DMS153 treated with DMSO at 0.1 percent for 48 hours (cell line): ENCODE measurements at regions not wholly inside any gene's neighbourhood (a gene's known extent, or its start where the extent isn't known, plus 50 kb on each side); places are given as distances from the start of the nearest gene placed in this dataset.

Source experiments
- DNase-seq: peaks from one replicate; lab custom pipeline; 2025; ENCODE audit not compliant: unreplicated experiment; lab: John Stamatoyannopoulos, UW

DNA sequence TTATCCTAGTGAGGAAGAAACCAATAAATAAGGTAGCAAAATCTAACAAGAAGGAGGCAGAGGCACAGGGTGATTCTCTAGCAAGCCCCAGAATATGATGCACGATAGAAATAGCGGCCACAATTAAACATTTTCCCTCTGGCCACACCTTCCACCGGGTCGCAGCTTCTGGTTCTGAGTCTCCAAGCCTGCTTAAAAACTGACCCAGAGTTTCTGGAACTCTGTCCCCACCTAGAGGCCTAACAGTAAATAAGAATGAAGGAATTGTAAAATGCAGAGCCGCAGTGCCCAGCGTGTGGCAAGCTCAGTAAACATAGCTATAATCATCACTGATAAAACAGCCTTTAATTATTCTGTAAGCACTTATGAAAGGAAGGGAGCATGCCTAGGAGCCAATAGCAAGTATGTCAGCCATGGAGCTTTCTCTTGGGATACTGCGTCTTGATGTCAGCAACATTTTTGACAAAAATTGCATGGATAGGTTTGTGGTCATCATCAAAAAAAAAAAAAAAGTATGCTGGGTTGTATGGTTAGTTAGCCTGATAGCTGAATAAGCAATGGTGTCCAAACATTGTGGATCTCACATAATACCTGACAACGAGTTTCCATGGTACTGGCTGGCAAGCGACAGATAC is 465.5 kb downstream of the DNAH5 start:
- DNase-seq: peak; percentile 56

DNA sequence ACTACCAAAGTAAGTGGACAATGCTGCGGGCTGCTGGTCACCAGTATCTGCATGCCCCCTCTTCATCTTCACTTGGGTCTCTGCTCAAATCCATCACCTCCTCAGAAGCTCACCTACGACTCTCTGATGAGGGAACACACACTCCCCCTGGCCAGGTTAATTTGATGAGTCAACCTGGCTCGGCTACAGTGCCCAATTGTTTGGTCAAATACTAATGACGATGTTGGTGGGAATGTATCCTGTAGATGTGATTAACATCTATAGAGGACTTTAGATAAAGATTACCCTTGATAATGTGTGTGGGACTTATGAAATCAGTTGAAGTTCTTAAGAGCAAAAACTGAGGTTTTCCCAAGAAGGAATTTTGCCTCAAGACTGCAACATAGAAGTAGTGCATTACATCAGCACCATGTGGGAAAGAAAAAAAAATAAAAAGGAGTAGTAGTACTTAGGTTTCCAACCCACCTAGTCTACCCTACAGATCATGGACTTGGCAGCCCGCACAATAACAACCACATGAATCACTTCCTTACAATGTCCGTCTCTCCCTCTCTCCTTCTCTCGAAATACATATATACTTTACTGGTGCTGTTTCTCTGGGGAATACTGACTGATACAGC is 467.3 kb downstream of the DNAH5 start:
- no peak for DNase-seq

DNA sequence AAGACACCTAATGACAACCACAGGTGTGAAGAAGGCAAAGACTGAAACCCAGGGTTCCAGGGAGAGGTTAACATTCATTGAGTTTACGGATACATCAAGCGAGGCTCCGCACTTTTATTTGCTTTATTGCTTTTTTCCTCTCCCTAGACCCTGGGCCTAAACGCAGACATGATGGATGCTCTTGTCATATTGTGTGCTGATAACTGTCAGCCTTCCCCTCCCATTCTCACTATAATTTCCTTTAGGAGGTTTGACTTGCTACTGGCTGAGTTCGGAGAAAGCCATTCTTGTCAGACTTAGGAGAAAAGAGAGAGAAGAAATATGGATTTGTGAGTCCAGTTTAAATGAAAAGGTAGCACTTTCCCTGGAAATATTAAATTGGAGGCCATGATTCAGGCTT is 471.6 kb downstream of the DNAH5 start:
- DNase-seq: no peak

DNA sequence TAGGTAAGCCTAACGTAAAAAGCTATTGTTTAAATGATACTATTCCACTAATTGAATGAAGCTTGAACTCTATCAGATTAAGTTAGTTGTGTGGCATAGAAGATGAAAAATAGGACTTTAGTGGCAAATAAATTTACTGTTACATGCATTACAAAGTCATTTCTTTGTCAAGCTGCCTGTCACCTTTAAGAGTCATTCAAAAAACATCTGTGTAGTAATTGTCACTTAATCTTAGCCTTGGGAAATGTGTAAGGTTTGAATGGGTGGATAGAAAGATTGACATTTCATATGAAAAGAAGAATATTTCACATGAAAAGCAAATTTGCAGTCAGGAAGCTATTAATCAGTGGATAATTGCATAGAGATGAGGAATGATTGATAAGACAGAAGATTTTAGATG is 473.5 kb downstream of the DNAH5 start:
- DNase-seq: no peak

DNA sequence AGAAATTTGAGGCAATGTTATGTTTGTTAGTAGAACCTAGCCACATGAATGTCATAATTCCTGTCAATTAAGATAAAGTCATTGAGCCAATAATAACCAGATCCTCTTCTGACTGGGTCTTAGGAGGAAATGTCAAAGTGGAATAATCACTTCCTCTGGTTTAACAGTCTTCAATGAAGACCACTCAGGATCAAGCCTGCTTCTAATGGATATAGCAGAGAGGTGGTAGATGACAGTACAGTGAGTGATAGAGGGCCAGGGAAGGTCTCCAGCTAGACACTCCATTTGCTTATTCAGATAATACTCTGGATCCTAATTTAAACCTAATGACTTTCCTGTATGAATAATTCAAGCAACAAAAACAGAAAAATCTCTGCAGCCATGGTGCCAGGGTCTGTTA is 474.2 kb downstream of the DNAH5 start:
- no peak for DNase-seq

DNA sequence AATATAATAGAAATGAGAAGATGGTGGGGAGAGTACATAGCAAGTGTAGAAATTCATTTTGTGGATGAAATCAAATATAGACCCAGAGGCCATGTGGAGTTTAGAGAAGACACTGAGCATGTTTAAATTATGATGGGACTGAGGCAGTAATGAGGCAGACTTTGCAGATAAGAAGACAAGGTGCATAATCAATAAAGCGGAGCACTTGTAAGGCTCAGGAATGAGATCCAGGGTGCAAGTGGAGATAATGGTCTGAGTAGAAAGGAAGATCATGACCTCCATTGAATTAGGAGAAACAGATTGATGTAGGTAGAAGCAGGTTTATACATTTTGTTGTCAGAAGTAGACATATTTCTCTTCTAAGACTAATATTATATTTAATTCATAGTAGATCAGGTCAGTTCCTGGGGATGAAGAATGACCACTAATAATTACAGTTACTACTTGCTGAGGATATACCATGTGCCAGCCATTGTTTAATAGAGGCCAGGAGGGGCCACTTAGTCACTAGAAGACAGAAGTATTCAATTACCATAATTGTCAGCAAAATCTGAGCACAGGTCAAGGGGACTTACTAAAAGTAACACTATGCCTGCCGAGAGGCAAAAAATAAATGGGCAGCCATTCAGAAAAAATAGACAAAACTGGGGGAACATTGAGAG is 479.8 kb downstream of the DNAH5 start:
- no peak for DNase-seq

DNA sequence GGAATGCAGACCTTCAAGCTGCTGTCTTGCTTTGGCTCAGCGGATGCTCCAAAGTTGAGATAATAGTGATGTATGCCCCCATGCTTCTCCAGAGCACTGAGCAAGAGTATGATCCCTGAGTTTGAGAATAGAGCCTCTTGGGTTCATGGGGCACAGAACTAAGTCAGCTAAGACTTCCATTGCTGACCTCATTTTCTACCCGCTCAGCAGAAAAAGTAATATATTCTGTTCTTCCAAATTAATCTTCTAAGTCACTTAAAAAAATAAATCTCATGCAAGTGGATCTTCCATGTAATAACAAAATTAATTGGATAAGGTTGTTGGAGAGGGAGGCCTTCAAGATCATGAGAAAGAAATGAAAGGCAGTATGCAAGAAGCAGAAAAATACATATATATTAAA is 483.9 kb downstream of the DNAH5 start:
- DNase-seq: no peak

DNA sequence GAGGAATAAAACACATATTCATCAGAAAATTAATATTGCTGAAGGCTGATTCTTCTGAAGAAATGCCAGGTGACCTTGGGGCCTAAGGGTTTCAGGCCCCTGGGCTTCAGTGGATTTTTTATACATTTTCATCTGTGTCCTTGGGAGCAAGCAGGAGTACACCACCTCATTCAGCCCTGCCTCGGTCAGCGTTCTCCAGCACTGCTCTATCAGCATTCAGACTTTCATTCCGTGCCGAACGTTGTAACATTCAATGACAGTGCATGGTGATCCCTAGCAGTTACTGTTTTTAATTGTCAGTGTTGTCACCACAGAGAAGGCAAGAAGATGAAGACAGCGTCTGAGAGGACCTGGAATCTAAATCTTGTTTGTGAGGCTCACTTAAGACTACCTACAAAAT is 490.4 kb downstream of the DNAH5 start:
- no peak for DNase-seq

DNA sequence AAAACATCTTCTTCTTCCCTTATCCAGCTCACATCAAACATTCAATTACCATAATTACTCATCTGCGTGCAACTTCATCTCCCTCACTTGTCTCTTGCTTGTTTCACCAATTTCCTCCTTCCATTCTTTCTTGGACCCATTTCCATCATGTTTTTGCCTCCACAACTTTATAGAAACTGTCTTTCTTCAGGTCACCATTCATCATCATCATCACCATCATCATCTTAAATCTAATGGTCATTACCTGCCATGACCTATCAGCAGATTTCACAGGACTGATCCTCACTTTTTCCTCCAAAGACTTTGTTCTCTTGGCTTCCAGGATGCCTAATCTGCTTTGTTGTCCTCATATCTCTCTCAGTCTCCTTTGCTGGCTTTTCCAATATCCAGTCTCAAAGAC is 495.6 kb downstream of the DNAH5 start:
- no peak for DNase-seq

DNA sequence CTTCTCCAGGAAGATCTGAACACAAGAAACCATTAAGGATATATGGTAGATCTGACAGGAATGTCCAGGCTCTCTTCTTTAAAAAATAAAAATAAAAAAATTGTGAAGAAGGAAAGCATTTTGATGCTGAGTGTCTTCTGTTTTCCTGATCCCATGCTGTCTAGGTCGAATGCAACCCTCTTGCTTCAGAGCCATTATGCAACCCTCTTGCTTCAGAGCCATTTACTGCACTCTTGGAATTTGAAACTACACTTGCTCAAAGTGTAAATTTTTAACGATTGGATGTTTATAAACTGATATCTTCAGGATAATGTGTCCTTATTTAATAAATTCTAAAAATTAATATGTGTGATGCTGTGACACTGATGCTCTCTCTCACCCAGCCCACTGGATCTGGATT is 505.1 kb downstream of the DNAH5 start:
- DNase-seq: no peak

DNA sequence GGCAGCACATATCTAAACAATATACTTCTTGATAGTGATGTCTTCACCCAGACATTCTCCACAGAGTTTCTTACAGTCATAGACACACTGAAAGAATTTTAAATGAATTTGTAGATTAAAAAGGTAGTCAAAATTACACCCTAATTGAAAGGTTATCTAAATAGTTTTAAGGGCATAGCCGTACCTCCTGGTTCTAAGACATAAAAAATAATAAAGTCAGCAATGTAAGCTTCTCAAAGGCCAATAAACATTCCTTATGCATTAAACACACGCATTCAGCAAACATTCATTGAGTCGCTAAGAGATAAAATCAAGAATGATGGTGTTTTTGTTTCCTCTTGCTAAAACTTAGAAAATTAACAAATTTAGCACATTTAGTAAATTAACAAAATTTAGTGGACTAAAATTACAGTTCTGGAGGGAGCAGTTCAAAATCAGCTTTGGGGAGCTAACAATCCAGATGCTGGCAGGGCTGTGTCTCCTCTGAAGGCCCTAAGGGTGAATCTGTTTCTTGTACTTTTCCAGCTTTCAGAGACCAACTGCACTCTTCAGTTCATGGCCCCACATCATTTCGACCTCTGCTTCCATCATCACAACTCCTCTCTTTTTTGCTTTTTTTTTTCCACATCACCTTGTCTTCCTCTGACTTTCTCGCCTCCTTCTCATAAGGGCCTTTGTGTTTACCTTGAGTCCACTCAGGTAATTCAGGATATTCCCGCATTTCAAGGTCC is 516.5 kb downstream of the DNAH5 start:
- no peak for DNase-seq

DNA sequence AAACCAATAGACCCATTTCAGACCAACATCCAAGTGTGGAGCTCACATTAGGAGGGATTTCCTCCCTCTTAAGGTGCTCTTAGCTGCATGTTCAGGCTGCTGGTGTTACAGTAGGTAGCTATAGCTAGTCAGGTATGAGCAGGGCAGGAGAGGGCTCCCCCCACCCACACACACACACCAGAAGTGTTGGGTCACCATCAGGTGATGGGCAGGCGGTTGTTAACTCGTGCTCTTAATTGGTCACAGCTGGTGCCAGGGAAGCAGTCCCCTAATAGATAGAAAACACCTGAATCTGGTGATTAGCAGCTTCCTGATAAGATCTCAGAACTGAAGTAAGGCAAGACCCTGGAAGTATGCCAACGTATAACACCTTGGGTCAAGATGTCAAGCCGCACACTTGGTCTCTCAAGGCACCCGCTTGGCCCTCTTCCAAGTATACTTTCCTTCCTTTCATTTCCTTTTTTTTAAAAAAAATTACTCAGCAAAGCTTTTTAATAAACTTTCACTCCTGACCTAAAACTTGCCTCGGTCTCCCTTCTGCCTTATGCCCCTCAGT is 532.4 kb downstream of the DNAH5 start:
- DNase-seq: no peak

DNA sequence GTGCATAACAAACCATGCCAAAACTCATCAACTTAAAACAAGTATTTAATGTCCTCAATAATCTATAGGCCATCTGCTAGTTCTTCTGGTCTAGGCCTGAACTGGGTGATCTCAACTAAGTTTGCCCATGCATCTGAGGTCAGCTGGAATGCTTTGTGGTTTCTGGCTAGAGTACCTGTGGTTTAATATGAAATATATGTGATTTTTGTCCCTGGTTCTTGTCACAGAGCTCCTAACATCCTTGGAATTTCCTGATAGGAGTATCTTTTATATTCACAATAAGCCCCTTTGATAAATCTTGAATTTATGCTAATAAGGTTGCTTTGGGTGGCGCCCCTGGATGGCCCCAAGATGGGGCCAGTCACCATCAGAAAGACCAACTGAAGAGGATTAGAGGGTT is 535.9 kb downstream of the DNAH5 start:
- no peak for DNase-seq

DNA sequence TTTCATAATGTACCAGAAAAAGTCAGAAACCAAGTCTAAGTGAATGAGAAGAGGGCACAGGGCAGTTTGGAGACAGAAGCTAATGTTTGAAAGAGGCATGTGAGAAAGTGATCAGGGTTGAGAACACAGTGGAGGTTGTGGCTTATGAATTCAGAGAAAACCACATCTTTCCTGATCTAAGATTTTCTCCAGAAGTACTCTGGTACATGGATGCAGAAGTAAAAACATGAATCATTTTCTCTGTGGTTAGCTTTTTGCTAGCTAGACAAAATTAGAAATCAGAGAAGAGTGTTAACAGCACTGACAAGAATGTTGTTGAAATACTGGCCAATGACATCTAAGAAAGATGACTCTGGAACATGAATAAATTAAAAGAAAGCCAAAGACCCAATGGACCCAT is 541.1 kb downstream of the DNAH5 start:
- DNase-seq: no peak

DNA sequence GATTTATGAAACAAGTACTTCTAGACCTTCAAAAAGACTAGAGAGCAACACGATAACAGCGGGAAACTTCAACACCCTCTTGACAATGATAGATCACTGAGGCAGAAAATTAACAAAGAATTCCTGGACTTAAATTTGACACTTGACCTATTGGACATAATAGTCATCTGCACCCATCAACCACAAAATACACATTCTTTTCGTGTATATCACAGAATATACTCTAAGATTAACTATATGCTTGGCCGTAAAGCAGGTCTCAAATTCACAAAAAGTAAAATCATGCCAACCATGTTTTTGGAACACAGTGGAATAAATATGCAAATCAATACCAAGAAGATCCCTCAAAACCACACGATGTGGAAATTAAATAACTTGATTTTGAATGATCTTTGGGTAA is 559.4 kb downstream of the DNAH5 start:
- no peak for DNase-seq

DNA sequence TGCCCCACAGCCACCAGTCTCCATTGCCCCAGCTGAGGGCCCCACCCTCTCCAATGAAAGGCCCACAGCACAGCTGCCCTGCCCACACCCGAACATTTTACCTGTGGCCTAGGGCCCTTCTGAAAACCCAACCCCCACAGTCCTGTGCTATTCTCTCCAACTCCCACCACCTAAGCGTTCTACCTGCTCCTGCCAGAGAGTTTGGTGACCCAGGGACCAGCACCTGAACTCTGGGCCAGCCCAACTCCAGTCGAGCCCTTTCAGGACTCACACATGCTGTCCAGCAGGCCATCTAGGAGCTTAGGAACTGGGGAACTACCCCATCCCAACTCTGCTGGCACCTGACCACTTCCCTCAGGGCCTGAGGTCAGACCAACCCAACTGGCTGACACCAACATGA is 562.3 kb downstream of the DNAH5 start:
- DNase-seq: no peak

DNA sequence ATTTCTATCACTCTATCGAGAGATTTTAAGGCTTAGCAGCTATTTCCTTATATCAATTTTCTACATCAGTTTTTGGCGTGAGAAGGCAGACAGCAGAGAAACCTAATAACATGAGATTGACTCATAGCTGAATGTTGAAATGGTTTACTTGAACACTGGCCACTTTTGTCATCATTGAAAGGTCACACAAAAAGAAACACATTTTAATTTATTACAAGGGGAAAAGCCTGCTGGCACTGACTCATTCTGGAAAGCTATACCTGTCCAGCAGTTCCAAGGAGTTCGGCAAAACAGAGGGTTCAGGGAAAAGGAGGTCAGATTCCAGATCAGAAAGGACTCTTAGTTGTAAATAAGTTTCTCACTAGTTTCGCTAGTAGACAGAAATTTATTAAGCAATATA is 566.4 kb downstream of the DNAH5 start:
- DNase-seq: no peak

DNA sequence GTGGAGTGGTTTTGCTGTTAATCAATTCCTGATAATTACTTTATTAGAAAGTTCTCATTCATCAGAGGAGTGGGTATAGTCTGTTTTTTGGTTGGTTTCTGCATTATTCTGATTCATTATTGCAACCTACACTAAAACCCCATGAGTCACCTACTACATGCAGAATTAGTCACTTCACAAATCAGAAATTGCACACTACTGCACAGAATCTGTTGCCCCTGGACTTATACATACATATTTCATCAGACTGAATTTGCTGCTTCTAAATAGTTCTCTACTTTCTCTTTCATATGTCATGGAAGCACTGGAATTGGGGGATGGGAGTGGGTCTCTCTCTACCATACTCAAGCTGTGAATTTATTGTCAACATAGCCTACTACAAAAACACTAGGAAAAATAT is 585.1 kb downstream of the DNAH5 start:
- no peak for DNase-seq

DNA sequence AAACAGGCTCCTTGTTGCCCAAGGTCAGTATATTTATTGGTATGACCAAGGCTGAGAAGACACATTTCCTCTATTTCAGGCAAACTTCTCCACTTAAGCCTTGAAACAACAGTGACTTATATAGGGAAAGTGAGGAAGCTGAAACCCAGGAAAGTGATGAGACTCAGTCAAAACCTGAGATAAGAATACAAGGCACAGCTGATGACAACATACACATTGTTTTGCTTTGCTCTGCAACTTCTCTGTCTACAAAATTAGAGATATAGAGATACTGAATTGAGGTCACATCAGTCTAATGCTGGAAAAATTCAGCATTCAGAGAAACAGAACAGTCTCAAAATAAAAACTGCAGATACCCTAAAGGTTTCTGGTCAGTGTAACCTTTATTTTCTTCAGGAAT is 586.1 kb downstream of the DNAH5 start:
- no peak for DNase-seq

DNA sequence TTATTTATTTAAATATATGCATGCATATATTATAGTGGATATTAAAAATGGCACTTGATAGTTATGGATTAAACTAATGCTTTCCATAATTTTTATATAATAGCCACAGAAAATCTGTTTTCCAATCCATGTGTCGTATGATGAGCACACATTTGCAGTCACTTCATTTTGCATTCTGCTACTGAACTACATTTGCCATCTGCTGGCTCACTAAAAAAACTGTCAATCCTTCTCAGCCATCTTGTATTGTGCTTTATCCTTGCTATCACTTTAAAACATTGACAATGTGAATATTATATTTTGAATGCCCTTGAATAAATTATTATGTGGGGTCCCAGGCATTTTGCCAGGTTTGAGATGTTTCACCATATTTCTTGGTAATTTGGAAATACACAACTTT is 586.6 kb downstream of the DNAH5 start:
- no peak for DNase-seq

DNA sequence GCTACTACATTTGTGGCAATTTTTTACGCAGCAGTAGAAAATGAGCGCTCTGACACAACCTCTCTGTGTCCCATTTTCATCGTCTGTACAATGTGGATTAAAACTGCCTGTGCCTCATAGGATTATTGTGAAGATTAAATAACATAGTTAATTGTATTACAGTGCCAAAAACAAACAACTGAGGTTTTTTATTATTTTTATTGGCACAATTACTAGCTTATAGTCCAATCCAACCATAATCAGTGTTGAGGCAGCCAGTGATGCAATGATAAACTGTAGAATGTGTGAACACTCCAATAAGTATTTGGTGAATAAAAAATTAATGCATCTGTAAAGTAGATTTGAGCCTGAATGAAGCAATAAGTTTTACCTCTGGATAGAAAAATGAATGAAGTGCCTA is 588.3 kb downstream of the DNAH5 start:
- DNase-seq: no peak

DNA sequence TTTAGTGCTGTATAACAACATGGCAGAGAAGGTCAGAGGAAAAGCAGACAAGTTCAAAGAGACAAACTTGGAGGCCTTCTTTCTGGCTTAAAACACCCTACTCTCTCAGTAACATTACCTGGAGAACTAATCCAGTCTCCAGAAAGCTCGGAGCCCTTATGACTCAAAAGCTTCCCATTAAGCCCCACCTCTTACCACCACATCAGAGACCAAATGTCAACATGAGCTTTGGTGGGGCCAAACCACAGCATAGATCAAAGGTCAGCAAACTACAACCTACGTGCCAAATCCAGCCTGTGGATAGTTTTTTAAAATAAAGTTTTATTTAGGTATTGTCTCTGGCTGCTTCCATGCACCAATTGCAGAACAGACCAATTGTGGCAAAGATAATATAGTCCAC is 589.9 kb downstream of the DNAH5 start:
- no peak for DNase-seq
